ENCODE measurements at regions not wholly inside any gene's neighbourhood (a gene's known extent, or its start where the extent isn't known, plus 50 kb on each side); places are given as distances from the start of the nearest gene placed in this dataset.

DNA sequence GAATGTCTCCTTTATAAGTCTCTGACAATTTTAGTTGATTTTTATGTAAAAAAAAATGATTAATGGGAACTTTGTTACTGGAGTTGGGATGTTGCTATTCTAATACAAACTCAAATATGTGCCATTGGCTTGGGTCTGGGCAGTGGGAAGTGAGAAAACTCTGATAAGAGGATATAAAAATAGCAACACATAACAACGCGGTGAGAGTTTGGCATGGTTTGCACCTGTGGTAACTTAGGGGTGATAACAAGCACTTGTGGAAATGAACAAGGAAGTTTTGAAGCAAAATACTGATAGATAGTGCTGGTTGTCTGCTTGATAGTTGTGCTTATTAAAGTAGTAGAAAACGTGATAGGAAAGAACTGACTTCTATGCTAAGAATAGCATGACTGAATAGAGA, 743.3 kb upstream of the AGA start:
- POLR2A ChIA-PET: no interaction called here
- intact Hi-C loops (cut with micrococcal nuclease; ENCODE audit: unreplicated experiment): no loop called here
- no peak for ATAC-seq

More for the DNA sequence above, 743.3 kb upstream of the AGA start:
- Histone ChIP-seq H3K79me2 (ENCODE audit: control insufficient read depth, insufficient read depth, low read length) (no peaks in the 10 kb centered on the region), H3K4me3 (no peak overlapping the region), H3K27ac (ENCODE audit: control insufficient read depth, insufficient read depth) (no peak overlapping the region), H3K4me2 (ENCODE audit: control insufficient read depth, insufficient read depth) (no peak overlapping the region), H3K4me1 (ENCODE audit: control insufficient read depth, insufficient read depth, low read length) (no peaks in the 10 kb centered on the region), H3K9ac (ENCODE audit: control insufficient read depth, insufficient read depth, low read length) (no peak overlapping the region), H4K20me1 (ENCODE audit: control insufficient read depth, insufficient read depth) (no peaks in the 10 kb centered on the region), H3K27me3 (replicated peaks in 1 of 2; ENCODE audit: control insufficient read depth in 2 of 2, insufficient read depth in 2 of 2, low read length in 1 of 2) (no peaks in the 10 kb centered on the region), H2AFZ (ENCODE audit: control insufficient read depth, low read depth, low read length) (no peak overlapping the region), H3K9me3 (replicated peaks; ENCODE audit: control insufficient read depth, insufficient read depth, low read length) (no peaks in the 10 kb centered on the region), H3K36me3 (ENCODE audit: control insufficient read depth in 2 of 2, insufficient read depth in 2 of 2, low read length in 1 of 2) (no peaks in the 10 kb centered on the region)
- no peak for TF ChIP-seq CREM (IDR thresholded peaks at IDR 0.05; ENCODE audit: low read depth)
- TF ChIP-seq EP300 (IDR thresholded peaks at IDR 0.05; ENCODE audit: borderline replicate concordance in 1 of 2, control insufficient read depth in 1 of 2, low read depth in 2 of 2, low read length in 2 of 2): no peak
- TF ChIP-seq, protein P1, sequence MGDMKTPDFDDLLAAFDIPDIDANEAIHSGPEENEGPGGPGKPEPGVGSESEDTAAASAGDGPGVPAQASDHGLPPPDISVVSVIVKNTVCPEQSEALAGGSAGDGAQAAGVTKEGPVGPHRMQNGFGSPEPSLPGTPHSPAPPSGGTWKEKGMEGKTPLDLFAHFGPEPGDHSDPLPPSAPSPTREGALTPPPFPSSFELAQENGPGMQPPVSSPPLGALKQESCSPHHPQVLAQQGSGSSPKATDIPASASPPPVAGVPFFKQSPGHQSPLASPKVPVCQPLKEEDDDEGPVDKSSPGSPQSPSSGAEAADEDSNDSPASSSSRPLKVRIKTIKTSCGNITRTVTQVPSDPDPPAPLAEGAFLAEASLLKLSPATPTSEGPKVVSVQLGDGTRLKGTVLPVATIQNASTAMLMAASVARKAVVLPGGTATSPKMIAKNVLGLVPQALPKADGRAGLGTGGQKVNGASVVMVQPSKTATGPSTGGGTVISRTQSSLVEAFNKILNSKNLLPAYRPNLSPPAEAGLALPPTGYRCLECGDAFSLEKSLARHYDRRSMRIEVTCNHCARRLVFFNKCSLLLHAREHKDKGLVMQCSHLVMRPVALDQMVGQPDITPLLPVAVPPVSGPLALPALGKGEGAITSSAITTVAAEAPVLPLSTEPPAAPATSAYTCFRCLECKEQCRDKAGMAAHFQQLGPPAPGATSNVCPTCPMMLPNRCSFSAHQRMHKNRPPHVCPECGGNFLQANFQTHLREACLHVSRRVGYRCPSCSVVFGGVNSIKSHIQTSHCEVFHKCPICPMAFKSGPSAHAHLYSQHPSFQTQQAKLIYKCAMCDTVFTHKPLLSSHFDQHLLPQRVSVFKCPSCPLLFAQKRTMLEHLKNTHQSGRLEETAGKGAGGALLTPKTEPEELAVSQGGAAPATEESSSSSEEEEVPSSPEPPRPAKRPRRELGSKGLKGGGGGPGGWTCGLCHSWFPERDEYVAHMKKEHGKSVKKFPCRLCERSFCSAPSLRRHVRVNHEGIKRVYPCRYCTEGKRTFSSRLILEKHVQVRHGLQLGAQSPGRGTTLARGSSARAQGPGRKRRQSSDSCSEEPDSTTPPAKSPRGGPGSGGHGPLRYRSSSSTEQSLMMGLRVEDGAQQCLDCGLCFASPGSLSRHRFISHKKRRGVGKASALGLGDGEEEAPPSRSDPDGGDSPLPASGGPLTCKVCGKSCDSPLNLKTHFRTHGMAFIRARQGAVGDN (IDR thresholded peaks at IDR 0.05): no peak
- no peak for TF ChIP-seq MEF2B (IDR thresholded peaks at IDR 0.05; ENCODE audit: partially characterized antibody, poor library complexity, severe bottlenecking)
- TF ChIP-seq, protein P2, sequence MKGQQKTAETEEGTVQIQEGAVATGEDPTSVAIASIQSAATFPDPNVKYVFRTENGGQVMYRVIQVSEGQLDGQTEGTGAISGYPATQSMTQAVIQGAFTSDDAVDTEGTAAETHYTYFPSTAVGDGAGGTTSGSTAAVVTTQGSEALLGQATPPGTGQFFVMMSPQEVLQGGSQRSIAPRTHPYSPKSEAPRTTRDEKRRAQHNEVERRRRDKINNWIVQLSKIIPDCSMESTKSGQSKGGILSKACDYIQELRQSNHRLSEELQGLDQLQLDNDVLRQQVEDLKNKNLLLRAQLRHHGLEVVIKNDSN (IDR thresholded peaks at IDR 0.05; ENCODE audit: borderline replicate concordance, extremely low read length, insufficient read depth, low read depth, low read length): no peak
- TF ChIP-seq, protein P3, sequence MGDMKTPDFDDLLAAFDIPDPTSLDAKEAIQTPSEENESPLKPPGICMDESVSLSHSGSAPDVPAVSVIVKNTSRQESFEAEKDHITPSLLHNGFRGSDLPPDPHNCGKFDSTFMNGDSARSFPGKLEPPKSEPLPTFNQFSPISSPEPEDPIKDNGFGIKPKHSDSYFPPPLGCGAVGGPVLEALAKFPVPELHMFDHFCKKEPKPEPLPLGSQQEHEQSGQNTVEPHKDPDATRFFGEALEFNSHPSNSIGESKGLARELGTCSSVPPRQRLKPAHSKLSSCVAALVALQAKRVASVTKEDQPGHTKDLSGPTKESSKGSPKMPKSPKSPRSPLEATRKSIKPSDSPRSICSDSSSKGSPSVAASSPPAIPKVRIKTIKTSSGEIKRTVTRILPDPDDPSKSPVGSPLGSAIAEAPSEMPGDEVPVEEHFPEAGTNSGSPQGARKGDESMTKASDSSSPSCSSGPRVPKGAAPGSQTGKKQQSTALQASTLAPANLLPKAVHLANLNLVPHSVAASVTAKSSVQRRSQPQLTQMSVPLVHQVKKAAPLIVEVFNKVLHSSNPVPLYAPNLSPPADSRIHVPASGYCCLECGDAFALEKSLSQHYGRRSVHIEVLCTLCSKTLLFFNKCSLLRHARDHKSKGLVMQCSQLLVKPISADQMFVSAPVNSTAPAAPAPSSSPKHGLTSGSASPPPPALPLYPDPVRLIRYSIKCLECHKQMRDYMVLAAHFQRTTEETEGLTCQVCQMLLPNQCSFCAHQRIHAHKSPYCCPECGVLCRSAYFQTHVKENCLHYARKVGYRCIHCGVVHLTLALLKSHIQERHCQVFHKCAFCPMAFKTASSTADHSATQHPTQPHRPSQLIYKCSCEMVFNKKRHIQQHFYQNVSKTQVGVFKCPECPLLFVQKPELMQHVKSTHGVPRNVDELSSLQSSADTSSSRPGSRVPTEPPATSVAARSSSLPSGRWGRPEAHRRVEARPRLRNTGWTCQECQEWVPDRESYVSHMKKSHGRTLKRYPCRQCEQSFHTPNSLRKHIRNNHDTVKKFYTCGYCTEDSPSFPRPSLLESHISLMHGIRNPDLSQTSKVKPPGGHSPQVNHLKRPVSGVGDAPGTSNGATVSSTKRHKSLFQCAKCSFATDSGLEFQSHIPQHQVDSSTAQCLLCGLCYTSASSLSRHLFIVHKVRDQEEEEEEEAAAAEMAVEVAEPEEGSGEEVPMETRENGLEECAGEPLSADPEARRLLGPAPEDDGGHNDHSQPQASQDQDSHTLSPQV (IDR thresholded peaks at IDR 0.05): no peak
- TF ChIP-seq STAT1 (conservative IDR thresholded peaks at IDR 0.05): no peak
- TF ChIP-seq MYC (IDR thresholded peaks at IDR 0.05; ENCODE audit: insufficient read depth, insufficient read length, insufficient replicate concordance, low read length, severe bottlenecking): no peak
- no peak for TF ChIP-seq SMAD5 (IDR thresholded peaks at IDR 0.05; ENCODE audit: low read depth)
- no peak for TF ChIP-seq RAD21 (IDR thresholded peaks at IDR 0.05; ENCODE audit: insufficient read depth, low read depth, low read length)
- FAIRE-seq (no peak), DNase-seq (ENCODE audit: low read depth, low spot score) (no peak)
- CTCF ChIA-PET: no interaction called here
- RAD21 ChIA-PET (ENCODE audit: unreplicated experiment): no interaction called here
- in situ Hi-C loops (cut with MboI): no loop called here
- 0% methylated on average over 3 of the region's 3 CpGs for WGBS (ENCODE audit: insufficient coverage, insufficient replicate concordance, low lambda C conversion rate, missing lambda C conversion rate)
- SMC1A ChIA-PET (ENCODE audit: uncharacterized antibody, unreplicated experiment): no interaction called here
- no TSS peak for BruUV-seq (replicated peaks)

Measured in GM12878 (cell line).